ENCODE measurements at regions not wholly inside any gene's neighbourhood (a gene's known extent, or its start where the extent isn't known, plus 50 kb on each side); places are given as distances from the start of the nearest gene placed in this dataset.
A peak's percentile ranks its signal among the peaks of the same experiment; 100 is the strongest.
"Not testable (repeated sequence)": the region's sequence is repeated elsewhere in the genome, so short reads cannot be mapped to it uniquely, and the experiment has no call there.

DNA sequence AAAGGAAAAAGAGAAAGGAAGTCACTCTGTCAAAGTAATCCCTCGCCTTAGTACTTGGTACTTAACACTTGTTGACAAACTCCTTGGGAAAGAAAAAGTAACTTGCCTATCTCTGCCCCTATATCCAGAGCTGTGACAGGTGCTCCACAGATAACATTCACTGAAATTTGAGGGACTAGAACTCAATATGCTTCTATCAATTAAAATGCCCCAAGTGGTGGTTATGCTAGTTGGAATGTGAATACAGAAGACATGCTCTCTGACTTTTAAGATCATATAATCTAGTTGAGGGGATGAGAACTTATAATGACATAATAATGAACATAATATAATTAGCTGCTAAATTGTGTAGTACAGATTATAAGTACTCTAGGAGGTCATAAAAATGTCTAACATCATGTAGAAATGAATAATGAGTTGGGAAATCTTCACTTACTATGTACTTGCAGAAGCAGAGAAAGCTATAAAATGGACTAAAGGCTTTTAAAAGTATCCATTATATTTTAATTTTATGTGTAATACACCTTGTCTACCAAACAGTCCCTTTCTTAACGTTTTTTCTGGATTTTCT lies 153.1 kb upstream of the CCDC54 start:
- DNase-seq = no peak

DNA sequence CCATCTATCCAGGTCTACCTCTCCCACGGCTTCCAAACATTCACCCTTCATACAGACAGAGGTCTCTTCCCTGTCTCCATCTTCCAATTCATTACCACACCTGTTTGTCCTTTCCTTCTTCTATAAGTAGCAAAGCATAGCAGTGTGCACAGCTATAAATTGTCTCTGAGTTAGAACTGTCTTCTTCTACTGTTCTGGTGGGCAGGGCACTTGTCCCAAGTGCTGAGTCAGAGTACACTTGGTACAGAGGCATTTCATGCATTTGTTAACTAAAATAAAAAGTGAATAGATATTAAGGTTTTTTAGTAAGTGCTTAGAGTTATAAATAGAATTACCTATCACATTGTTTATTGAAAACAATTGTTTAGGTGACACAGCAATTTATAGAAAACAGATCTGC lies 150.1 kb upstream of the CCDC54 start:
- no peak for DNase-seq

DNA sequence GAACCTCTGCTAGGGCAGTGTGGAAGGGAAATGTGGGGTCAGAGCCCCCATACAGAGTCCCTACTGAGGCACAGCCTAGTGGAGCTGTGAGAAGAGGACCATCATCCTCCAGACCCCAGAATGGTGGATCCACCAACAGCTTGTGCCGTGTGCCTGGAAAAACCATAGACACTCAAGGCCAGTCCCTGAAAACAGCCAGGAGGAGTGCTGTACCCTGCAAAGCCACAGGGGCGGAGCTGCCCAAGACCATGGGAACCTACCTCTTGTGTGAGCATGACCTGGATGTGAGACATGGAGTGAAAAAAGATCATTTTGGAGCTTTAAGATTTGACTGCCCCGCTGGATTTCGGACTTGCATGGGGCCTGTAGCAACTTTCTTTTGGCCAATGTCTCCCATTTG lies 143.4 kb upstream of the CCDC54 start:
- not testable (repeated sequence) for DNase-seq

DNA sequence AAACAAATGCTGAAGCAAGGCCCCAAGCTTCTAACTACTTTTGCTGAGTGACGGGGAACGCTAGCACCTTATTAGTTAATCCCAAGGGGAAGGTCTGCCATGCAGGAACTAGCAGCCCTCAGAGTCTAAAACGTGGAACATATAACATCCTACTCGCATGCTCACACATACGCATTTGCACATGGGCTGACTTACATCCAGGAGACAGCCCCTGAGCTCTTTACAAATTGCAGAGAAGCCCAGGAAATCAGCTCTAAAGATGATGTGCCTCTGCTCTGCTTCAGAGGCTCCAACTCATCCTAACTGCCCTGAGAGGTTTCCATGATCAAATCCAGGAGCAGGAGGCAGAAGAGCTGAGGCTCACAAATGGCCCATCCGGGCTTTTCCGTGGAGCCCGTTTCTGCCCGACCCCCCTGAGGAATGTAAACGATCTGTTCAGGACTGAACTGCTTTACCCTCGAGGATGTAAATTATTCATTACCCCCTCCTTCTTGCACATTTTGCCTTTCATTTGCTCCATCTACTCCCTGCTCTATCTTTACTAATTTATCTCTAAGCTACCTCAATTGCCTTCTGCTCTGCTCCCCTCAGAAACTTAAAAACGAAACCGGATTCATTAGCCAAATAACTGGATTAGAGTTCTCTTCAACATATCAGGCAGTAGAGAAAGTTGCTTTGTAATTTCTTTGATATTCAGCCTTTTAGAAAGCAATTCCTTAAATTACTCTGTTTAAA lies 141.9 kb upstream of the CCDC54 start:
- peak; percentile 39 for DNase-seq

DNA sequence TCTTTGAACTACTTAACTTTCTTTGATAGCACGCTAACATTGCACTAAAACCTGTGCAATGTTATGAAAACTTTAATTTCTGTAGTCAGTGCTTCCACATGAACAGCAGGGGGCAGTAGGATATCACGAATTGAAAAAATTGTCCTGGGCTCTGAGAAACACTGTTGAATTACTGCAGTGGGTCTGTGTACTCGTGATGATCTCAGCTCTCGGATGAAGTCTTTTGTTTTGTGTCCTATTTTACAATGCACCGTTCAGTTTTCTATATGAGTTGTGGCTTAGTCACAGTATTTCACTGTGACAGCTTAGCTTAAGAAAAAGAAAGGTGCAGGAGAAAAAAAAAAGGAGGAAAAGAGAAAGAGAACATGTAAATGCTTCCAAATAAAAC lies 141.3 kb upstream of the CCDC54 start:
- peak; percentile 95 for DNase-seq

DNA sequence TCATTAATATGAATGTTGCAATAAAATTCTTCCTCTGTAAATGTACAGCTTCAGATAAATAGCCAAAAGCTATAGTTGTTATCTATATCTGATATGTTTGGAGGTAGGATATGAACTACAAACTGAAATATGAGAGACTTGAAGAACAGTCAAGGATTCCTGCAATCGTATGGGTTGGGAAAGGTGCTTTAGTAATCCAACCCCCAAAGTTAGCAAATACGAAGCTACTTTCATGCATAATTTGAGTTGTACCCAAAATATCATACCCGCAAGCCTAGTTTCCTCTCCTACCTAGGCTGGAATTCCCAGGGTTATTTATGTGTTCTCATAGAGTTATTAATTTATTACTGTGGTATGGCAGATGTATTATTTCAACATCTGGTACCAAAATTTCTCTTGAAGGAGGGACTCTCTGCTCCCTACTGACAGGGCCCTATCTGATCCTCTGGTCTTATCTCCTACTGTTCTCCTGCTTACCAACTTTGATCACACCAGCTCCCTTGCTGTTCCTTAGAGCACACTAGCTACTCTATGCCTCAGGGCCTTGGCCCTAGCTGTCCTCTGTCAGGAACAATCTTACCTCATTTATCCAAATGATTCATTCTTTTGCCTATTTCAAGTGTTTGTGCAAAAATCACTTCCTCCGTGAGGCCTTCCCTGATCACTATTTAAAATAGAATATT lies 140.4 kb upstream of the CCDC54 start:
- DNase-seq = no peak

DNA sequence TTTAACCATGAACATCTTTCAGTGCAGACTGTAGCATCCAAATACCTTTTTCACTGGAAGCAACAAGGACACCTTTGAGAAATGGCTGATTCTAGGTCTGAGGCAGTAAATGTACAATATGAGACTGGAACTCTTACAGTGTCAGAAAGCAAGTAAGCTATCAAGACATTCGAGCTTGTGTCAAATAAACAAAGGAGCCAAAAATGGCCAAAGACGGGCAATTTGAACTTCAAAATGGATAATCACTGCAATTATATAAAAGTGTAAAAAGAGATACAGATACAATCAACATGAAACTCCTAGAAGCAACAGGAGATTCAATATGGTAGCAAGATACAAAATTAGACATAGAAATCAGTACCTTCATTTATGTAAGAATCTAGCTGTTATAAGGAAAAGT lies 138.5 kb upstream of the CCDC54 start:
- no peak for DNase-seq

DNA sequence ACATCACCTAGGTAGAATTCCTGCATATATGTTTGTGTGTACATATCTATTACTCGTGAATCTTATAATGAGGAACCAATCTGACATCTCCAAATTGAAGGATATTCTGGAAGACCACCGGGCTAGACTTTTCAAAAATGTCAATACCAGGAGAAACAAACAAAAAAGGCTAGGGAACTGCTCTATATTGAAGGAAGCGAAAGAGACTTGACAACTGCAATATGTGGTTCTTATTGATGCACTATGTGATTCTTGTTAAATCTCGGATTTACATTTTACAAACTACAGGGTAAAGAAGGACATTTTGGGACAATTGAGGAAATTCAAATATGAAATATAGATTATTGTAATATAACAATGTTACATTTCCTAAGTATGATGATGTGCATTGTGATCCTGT lies 137.5 kb upstream of the CCDC54 start:
- no peak for DNase-seq

DNA sequence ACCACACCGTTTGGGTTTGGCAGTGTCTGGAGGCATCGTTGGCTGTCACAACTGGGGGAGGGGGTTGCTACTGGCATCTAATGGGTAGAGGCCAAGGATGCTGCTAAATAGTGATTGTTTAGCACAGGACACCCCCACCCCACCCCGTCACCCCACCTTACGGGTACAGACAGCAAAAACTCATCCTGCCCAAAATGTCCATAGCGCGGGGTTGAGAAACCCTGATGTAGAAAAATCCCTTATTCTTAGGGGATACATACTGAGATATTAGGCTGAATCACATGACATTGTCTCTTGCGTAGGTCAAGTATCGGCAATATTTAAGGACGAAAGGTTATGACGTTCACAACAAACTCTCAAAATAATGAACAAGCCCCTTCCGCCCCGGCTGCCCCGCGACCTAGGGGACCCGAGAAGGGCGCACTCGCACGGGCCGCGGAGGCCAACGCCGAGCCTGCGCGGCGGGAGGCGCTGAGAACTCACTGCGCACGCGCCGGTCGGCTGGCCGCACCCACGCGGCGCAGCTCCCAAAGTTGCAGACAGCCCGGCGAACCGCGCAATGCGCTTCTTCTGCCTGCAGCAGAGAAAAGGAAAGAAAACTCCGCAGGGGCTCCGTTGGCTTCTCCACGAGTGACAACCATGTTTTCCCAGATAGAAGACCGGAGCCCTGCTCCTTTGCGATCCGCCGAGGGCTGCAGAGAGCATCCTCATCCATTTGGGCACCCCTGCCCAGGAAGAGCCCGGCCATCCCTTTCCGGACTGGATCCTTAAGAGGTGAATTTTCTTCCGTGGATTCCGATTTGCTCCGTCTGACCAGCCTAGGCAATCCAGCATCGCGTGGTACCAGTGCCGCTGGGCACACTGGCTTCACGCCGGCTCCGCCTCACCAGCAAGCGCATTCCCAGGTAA lies 136.8 kb upstream of the CCDC54 start:
- DNase-seq = peak; percentile 93

DNA sequence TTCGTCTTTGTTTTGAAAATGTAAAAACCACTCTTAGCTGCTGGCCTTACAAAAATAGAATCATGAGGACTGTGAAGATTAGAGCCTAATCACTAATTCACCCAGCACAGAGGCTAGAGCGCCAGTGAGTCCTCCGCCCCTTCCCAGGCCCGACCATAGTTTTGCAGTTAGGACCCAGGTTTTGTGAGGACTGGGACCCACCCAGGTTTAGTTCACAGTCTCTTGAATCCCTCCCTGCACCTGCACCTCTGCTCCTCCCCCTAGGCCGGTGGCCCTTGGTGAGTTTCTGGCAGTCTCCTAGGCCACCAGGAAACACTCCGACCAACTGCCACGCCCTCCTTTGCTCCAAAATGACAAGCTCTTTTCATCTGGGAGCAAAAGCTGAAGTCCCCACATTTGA lies 136.0 kb upstream of the CCDC54 start:
- DNase-seq = peak; percentile 74

DNA sequence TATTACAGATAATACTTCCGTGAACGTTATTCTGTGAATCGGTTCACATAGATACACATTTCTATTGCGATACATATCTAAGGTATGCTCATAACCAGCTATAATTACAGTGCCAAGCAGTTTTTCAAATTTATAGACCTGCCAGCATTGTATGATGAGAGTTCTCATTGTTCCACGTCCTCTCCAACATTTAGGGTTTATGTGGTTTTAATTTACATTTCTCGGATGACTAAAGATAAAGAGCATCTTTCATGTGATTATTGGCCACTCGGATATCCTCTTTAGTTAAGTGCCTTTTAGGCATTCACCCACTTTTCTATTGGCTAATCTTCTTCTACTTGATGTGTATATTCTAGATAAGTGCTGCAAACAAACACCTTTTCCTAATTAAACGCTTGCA lies 134.7 kb upstream of the CCDC54 start:
- no peak for DNase-seq

DNA sequence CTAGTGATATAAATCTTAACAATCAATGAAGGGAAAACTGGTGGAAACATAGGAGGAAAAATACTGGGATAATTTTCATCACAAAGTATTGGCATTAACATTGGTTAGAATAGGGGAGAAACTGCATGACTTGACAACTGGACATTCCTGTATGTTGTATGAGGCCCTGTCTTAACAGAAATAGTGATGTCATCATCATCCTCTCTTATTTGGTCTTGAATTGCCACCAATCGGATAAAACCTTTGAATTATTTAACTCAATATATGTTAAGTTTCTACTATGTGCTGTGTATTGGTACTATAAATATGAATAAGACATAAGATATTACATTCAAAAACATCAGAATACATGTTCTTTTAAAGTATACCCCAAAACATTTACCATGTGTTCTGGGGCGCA lies 130.1 kb upstream of the CCDC54 start:
- no peak for DNase-seq

DNA sequence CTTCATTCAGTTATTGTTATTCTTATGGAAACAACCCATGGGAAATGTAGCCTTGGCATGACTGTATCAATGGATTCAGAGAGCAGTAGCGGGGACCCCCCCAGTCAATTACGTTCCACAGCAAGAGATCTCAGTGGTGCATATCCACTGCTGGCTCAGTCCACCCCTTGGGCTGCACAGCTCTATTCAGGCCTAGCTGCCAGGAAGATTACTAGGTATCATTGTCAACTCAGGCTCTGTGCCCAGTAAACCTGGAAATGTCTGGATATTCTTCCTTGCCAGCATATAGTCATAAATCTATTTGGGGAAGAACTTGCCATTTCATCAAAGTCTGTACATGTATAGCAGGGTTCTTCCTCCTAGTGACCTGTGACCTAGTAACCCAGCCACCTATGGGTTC lies 128.1 kb upstream of the CCDC54 start:
- no peak for DNase-seq

DNA sequence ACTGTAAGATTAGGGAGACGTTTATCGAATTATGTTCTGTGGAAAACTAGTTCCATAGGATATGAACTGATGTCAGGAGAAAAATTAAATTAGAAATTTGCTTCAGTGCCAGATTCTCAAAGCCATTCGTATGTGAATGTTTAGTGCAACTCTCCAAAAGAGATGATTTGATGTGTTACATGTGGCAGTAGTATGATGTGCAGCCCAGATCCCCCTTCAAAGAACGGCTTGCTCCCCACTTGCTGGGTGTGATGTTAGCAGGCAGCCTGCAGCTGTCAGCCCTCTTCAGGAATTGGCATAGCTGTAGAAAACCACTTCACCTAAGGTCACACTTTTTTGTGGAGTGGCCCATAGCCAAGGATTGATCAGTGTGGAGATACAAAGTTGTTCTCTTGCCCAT lies 127.0 kb upstream of the CCDC54 start:
- peak; percentile 32 for DNase-seq

DNA sequence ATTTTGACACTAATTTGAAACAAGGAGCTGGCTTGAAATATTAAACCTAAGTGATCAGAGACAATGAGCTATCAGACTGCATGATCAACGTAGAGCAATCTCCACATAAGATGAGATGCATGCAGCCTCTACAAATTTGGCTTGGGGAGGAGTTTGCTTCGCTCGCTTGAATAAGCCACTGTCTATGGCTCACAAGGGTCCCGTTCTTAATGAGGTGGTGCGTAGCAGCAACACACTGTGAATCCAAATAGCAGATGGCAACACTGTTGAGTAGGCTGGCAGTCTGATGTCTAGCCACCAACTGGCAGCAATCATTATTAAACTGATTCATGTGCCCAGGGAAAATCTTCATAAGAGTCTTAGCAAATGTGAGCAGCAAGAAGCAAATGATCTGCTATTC lies 125.4 kb upstream of the CCDC54 start:
- no peak for DNase-seq

DNA sequence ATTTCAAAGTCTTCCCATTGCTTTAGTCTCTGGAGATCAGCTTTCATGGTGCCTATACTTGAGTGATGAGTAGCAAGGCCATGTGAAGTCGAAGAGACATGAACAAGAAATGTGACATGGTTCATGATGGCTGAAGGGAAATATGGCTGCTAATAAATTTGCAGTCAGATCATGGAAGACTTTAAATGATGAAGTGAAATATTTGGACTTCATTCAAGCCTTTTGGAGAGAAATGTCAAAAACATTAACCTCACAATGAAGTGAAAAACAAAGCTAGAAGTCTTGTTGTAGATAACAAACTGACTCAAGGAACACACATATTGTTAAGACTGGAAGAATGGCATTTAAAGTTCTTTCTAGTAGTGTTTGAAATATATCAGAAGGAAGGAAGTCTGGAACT lies 120.3 kb upstream of the CCDC54 start:
- DNase-seq = no peak

DNA sequence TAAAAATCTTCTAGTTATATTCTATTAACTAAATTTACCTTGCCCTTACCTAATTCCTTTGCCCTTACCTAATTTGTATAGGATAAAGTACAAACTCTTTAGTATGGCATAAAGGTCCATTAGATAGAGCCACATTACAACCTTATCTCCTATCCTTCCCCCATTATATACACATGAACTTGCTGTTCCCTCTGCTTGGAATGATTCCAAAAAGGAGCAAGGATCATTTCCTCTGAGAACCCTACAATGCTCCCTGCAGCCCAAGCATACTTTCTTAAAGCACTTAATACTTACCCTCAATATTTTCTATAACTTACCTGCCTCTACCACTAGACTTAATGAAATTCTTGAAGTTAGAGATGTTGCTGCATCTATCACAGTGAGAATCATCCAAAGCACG lies 118.9 kb upstream of the CCDC54 start:
- no peak for DNase-seq

DNA sequence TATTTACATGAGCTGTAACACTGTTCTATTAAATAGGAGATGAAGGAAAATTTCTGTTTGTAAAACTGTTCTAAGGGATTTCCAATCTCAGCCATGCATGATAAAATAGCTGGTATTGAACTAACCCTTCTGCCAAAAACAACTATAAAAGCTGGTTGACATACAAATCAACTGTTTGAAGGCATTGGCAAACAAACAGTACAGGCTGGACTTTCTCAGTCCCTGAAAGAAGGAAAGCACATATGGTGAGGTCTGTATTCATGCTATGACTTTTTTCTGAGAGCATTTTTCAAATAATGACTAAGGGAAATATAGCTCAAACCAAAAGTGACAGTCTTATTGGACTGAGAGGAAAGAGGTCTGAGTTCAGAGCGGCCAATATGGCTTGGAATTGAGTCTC lies 117.0 kb upstream of the CCDC54 start:
- DNase-seq = no peak

DNA sequence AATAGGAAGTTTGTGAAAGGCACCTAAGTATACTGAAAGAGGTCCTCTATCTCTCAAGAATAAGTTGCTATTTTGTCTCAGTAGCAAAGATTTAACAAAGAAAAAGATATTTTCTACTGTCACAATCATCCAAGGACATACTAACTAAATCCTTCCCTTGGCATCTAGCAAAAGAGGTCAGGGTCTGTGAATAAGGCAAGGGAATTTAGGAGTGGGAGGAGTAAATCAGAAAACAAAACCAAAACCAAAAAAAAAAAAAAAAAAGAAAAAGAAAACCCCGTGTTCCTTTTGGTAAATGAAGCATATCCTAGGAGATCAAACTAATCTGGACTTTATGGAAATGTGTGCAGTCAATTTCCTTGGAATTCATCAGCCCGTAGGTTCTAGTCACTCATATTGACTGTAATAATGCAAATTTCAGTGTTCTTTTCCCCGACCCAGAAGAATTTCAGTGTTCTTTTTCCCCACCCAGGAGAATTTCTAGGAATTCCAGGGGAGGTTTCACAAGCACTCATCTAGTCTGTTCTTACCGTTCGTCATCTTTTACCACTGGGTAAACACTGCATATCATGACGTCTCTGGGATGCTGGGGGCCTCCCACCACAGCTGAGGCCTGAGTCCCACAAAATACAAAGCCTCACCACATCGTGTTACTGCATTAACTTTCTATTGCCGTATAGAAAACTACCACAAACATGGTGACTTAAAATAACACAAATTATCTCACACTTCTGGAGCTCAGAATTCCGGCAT lies 113.8 kb upstream of the CCDC54 start:
- no peak for DNase-seq

DNA sequence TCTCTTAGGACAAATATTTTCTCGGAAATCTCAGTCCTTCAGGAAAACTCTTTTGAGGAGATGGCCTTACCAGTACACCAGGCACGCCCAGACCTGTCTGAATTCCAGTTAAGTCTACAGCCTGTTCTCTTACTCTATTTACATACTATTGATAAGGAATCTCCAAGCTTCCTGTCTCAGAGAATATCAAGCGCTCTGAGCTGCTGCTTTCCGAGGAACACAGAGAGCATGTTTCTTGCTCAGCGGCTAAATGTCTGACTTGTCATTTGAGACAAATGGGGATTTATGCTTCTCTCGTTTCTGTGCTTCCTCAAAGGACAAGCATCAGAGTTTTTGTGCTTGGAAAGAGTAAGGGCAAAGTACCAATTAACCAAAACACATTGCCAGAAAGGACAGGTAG lies 112.4 kb upstream of the CCDC54 start:
- DNase-seq = no peak

DNA sequence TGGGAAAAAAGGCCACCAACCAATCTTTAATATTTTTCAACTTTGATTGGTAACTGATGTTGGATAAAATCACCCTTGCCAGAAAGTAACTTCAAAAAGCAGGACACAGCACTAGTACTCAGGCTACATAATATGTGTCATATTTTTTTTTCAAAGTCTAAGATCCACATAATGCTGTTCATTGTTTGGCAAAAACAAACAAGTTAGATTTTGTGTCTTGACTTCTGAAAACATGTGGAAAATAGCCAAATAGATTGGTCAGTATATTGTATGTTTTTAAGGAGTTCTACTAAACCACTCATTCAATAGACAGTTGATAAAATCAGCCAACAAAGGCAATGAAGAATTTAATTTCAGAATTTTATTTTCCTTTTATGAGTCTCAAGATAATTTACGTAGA lies 111.7 kb upstream of the CCDC54 start:
- DNase-seq = no peak

DNA sequence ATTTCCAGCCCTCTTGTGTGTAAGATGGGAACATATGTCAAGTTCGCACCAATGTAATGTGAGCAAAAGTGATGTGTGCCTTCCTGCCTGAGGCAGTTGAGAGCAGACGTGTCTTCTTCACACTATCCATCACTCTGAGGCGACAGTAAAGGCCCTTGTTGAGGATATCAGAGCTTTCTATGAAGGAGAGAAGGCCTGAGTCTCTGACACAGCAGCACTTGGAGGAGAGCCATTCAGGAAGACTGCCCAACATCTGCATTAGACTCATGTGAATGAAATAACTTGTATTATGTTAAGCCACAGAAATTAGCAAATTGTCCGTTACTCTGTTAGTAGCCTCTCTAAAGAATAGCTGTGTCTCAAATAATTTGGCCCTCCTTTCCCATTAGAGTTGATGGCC lies 108.8 kb upstream of the CCDC54 start:
- DNase-seq = peak; percentile 18
